ENCODE measurements at regions not wholly inside any gene's neighbourhood (a gene's known extent, or its start where the extent isn't known, plus 50 kb on each side); places are given as distances from the start of the nearest gene placed in this dataset.

DNA sequence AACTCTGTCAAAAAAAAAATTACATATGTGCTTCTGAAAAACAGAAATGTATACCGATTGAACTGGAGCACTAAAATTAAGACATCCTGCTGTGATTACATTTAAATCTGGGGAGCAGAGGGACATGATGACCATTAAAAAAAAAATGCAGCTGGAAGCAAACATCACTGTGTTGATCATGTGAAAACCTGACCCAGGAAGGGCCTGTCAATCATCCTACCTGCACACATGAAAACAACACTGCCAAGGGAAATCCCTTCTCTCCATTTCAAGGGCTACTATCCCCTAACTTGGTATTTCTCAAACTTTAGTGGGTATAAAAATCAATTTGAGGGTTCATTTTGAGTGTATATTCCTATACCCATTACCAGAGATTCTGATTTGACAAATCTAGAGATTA, 719.9 kb upstream of the CBLB start:
- TF ChIP-seq, protein P1, sequence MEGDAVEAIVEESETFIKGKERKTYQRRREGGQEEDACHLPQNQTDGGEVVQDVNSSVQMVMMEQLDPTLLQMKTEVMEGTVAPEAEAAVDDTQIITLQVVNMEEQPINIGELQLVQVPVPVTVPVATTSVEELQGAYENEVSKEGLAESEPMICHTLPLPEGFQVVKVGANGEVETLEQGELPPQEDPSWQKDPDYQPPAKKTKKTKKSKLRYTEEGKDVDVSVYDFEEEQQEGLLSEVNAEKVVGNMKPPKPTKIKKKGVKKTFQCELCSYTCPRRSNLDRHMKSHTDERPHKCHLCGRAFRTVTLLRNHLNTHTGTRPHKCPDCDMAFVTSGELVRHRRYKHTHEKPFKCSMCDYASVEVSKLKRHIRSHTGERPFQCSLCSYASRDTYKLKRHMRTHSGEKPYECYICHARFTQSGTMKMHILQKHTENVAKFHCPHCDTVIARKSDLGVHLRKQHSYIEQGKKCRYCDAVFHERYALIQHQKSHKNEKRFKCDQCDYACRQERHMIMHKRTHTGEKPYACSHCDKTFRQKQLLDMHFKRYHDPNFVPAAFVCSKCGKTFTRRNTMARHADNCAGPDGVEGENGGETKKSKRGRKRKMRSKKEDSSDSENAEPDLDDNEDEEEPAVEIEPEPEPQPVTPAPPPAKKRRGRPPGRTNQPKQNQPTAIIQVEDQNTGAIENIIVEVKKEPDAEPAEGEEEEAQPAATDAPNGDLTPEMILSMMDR (IDR thresholded peaks at IDR 0.05): no peak
- TF ChIP-seq POLR2AphosphoS5 (IDR thresholded peaks at IDR 0.05) (no peak), POLR2A (IDR thresholded peaks at IDR 0.05) (no peak)

Measured in upper lobe of left lung (tissue), 4 donors.